HG03342 (cell line): ENCODE measurements at regions not wholly inside any gene's neighbourhood (a gene's known extent, or its start where the extent isn't known, plus 50 kb on each side); places are given as distances from the start of the nearest gene placed in this dataset.
"Not testable (repeated sequence)": the region's sequence is repeated elsewhere in the genome, so short reads cannot be mapped to it uniquely, and the experiment has no call there.

Source experiments
- ATAC-seq: cut with Tn5 transposase; IDR thresholded peaks from one replicate; pipeline ENCODE4 v1.9.1; 2021; ENCODE audit warnings: mild to moderate bottlenecking, moderate library complexity; ENCODE audit not compliant: unreplicated experiment

- no peak for ATAC-seq
Measured at GRCh38 chr2:49343638-49344037, 189.3 kb upstream of the FSHR start.

GRCh38 chr2:49342156-49342555 lies 187.8 kb upstream of the FSHR start:
- ATAC-seq, result no peak

- no peak for ATAC-seq
Measured at GRCh38 chr2:49335546-49335945, 181.2 kb upstream of the FSHR start.

GRCh38 chr2:49332415-49332814 lies 178.1 kb upstream of the FSHR start:
- no peak for ATAC-seq

- no peak for ATAC-seq
Measured at GRCh38 chr2:49318531-49318930, 164.2 kb upstream of the FSHR start.

- ATAC-seq, result no peak
Measured at GRCh38 chr2:49309461-49309860, 155.1 kb upstream of the FSHR start.

- no peak for ATAC-seq
Measured at GRCh38 chr2:49306925-49307324, 152.6 kb upstream of the FSHR start.

GRCh38 chr2:49298693-49299092 lies 144.4 kb upstream of the FSHR start:
- ATAC-seq, result not testable (repeated sequence)

GRCh38 chr2:49298230-49298629 lies 143.9 kb upstream of the FSHR start:
- ATAC-seq, result no peak

- no peak for ATAC-seq
Measured at GRCh38 chr2:49296107-49296867, 142.0 kb upstream of the FSHR start.

GRCh38 chr2:49294225-49294624 lies 139.9 kb upstream of the FSHR start:
- ATAC-seq, result no peak

- no peak for ATAC-seq
Measured at GRCh38 chr2:49291619-49292018, 137.3 kb upstream of the FSHR start.

GRCh38 chr2:49289711-49290110 lies 135.4 kb upstream of the FSHR start:
- no peak for ATAC-seq

GRCh38 chr2:49288902-49289700 lies 134.8 kb upstream of the FSHR start:
- no peak for ATAC-seq

GRCh38 chr2:49288113-49288705 lies 133.9 kb upstream of the FSHR start:
- ATAC-seq, result no peak

- ATAC-seq, result no peak
Measured at GRCh38 chr2:49286726-49287125, 132.4 kb upstream of the FSHR start.

GRCh38 chr2:49286045-49286444 lies 131.7 kb upstream of the FSHR start:
- no peak for ATAC-seq

- ATAC-seq, result no peak
Measured at GRCh38 chr2:49278561-49278960, 124.2 kb upstream of the FSHR start.

- no peak for ATAC-seq
Measured at GRCh38 chr2:49278141-49278540, 123.8 kb upstream of the FSHR start.

GRCh38 chr2:49271060-49271606 lies 116.8 kb upstream of the FSHR start:
- no peak for ATAC-seq

GRCh38 chr2:49270091-49270490 lies 115.8 kb upstream of the FSHR start:
- no peak for ATAC-seq

- no peak for ATAC-seq
Measured at GRCh38 chr2:49265471-49265870, 111.2 kb upstream of the FSHR start.
